ENCODE measurements at regions not wholly inside any gene's neighbourhood (a gene's known extent, or its start where the extent isn't known, plus 50 kb on each side); places are given as distances from the start of the nearest gene placed in this dataset.
"Not testable (repeated sequence)": the region's sequence is repeated elsewhere in the genome, so short reads cannot be mapped to it uniquely, and the experiment has no call there.

DNA sequence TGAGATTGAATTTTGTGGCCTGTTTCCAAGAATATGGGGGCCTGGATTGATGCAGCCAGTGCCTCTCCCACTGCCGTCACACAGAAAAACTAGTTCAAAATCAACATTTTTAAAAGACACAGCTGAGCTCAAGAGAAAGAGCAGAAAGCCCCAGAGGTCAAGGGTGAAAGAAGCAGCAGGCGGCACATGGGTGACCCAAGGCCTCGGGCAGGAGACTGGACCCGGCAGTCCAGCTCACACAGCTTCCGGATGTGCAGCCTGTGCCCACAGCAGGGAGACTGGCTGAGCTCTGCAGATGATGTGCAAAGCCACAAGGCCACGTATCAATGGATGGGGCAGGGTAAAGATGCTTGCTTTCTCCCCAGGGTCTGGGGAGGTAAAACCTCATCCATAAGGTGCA is 50.4 kb upstream of the RNF32 start:
- no peak for ATAC-seq
- no peak for DNase-seq

GRCh38 chr7:156589808-156590207 is 50.8 kb upstream of the RNF32 start:
- no peak for ATAC-seq
- DNase-seq, result no peak

DNA sequence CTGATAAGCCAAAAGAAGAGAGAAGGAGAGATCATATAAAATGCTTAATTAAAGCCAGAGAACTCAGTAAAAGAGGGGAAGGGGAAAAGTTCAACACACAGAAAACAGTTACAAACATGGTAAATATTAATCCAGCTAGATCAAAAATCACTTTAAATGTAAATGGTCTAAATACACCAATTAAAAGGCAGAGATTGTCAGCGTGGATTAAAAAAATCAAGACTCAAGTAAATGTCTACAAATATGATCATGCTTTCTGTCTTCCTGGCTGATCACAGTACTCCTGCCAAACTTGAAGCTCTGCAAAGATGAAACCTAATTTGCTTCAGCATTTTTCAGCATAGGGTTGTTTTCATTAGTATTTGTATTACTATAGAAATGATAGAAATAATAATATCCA is 54.6 kb upstream of the RNF32 start:
- no peak for DNase-seq
- no peak for ATAC-seq

- no peak for ATAC-seq
Observed at GRCh38 chr7:156585025-156585648, 55.4 kb upstream of the RNF32 start.

GRCh38 chr7:156582591-156583123 is 57.9 kb upstream of the RNF32 start:
- ATAC-seq, result no peak
- no peak for DNase-seq

More at GRCh38 chr7:156585025-156585648, 55.4 kb upstream of the RNF32 start:
- no peak for DNase-seq

- no peak for ATAC-seq
- no peak for DNase-seq
Observed at GRCh38 chr7:156580036-156580435, 60.5 kb upstream of the RNF32 start.

- ATAC-seq (no peak), DNase-seq (no peak)
Observed at GRCh38 chr7:156579566-156579965, 61.0 kb upstream of the RNF32 start.

- ATAC-seq (no peak), DNase-seq (no peak)
Observed at GRCh38 chr7:156578978-156579430, 61.6 kb upstream of the RNF32 start.

DNA sequence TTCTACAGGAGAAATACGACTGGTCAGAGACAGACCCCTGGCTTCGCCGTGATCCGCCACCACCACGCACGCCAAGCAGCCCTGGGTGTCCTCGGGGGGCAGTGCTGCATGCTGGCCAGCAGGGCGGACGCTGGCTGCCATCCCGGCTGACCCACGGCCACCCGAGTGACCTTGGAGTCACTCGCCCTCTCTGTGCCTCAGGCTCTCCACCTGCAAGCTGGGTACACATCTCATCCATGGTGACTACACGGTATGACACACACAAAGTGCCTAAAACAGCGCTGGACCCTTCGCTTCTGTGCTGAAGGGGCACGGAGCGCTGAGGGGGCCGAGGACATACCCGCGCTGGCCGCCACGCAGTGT is 62.0 kb upstream of the RNF32 start:
- no peak for DNase-seq
- peak; percentile 32 for ATAC-seq

DNA sequence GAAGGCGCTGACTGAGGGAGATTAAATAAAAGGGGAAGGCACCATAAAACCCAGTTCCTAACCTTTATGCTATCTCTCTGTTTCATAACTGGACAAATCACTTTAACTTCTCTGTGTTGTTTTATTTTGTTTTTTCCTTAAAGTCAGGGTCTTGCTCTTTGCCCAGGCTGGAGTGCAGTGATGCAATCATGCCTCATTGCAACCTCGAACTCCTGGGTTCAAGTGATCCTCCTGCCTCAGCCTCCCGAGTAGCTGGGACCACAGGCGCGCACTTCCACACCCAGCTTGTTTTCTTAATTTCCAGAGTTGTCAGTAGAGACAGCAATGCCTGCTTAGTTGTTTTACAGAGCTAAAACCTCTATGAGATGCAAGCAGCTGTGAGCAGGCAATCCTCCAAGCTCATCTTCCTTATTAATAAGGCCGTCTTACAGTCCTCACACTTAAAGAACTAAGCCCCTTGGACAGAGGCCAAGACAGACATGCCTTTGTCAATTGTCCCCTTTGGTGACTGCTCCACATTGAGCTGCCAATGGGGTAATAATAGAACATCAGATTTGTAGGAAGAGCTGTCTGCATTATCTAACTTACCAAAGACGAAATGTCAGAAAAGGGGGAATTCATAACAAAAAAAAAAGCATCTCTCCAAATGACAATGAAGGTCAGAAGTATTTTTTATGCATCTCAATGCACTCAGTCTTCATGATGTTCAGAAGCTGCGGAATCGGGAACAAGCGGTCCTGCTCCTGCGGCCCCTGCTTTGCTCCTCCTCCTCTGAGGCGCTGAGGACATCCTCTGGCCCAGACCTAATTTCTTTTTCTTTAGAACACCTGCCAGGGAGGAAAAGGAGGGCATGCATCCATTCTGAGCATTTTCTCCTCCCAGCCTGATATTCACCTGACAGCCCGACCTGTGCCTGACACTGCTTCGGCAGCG is 62.7 kb upstream of the RNF32 start:
- ATAC-seq, result no peak
- DNase-seq, result no peak

GRCh38 chr7:156576216-156577058 is 64.1 kb upstream of the RNF32 start:
- ATAC-seq (no peak), DNase-seq (no peak)

DNA sequence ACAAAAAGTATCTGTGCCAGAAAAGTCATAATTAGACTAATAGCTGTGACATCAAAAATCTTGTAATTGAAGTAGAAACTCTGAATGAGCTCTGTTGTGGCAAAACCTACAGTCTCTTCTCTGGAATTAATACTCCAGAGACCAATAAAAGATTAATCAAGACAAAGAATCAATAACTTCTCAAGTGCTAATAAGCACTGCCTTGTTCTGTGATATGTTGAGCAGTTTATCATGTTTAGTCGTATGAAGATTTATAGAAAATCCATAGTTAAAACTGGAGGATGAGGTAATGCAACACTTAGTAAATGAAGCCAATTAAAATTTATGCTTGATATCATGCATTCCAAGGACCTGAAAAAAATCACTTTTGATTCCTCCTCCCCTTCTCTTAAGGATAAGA is 72.3 kb upstream of the RNF32 start:
- ATAC-seq, result no peak

DNA sequence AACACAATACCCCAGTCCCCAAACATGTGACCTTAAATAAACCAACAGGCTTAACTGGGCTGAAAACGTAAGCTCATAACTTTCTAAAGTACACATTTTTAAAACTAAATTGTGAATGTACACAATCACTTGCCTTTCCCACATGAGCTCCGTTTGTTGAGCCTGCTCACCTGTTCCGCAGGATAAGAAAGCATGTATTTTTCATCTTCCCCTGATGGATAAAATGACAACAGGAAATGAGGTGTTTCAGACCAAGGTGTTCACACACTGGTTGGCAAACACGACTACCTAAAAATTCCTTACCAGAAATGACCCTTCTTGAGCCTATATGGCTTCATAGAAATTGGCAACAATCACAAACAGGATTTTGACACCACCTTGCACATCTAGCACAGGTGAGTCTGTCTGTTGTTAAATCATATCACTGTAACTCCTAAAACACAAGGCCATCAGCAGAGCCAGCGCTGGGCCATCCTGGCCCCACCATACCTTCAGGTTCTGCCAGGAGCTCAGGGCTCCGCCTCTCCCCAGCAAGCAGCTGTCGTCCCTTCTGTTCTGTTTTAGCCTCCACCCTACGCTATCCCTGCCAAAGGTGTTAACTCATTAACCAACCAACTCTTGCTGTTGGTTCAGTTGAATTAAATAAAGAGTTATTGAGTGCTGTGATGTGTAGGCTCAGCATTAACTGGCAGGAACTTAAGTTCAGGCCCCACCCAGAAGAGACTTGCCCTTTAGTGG is 73.6 kb upstream of the RNF32 start:
- ATAC-seq (no peak), DNase-seq (no peak)

More for the DNA sequence above, 72.3 kb upstream of the RNF32 start:
- no peak for DNase-seq

DNA sequence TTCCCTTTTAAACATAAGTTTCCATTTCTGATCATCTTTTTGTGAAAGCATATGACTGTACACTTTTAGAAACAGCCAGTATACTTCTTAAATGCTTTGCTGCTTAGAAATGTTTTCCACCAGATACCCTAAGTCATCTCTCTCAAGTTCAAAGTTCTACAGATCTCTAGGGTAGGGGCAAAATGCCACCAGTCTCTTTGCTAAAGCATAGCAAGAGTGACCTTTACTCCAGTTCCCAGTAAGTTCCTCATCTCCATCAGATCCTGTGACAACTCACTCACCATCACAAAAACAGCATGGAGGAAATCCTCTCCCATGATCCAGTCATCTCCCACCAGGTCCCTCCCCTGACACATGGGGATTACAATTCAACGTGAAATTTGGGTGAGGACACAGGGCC is 75.6 kb upstream of the RNF32 start:
- not testable (repeated sequence) for DNase-seq, ATAC-seq

GRCh38 chr7:156560696-156561095 is 79.9 kb upstream of the RNF32 start:
- no peak for ATAC-seq
- no peak for DNase-seq

GRCh38 chr7:156560075-156560474 is 80.5 kb upstream of the RNF32 start:
- ATAC-seq (no peak), DNase-seq (no peak)

GRCh38 chr7:156559001-156559400 is 81.6 kb upstream of the RNF32 start:
- no peak for ATAC-seq
- DNase-seq, result no peak

DNA sequence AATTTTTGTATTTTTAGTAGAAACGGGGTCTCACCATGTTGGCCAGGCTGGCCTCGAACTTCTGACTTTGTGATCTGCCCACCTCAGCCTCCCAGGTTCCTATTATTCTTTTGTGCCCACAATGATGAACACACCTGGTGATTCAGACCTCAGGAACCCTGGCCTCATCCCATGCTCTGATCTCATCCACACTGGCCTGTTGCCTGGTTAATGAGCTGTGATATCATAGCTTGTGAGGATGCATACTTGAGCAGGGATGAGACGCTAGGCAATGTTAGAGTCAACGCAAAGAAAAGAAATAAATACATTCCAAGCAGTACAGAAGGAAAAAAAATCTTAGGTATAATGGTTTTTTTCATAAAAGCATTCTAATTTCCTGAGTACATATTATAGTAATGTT is 82.4 kb upstream of the RNF32 start:
- ATAC-seq (no peak), DNase-seq (no peak)

DNA sequence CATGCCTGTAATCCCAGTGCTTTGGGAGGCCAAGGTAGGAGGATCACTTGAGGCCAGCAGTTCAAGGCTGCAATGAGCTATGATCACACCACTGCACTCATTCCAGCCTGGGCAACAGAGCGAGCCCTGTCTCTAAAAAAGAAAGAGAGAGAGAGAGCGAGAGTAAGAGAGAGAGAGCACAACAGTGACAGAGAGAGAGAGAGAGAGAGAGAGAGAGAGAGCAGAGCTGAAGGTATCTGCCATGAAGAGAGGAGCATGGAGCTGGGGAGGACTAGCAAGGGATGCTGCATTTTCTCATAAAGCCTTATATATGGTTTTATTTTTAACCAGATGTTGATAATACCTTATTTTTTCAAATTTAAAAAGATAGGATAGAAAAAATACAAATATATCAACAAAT is 84.5 kb upstream of the RNF32 start:
- no peak for DNase-seq
- ATAC-seq, result no peak

- DNase-seq (no peak), ATAC-seq (no peak)
Observed at GRCh38 chr7:156554488-156554887, 86.1 kb upstream of the RNF32 start.

- no peak for ATAC-seq
Observed at GRCh38 chr7:156549636-156550035, 90.9 kb upstream of the RNF32 start.

More at GRCh38 chr7:156549636-156550035, 90.9 kb upstream of the RNF32 start:
- DNase-seq, result no peak

All from stimulated activated naive CD8-positive, alpha-beta T cell treated with anti-CD3 and anti-CD28 coated beads, Interleukin-15, Interleukin-2, amounts not matched to agents 100 U/mL and 50 U/mL, for 24 hours (primary cell).